Osteocyte (in vitro differentiated cells): ENCODE measurements at regions not wholly inside any gene's neighbourhood (a gene's known extent, or its start where the extent isn't known, plus 50 kb on each side); places are given as distances from the start of the nearest gene placed in this dataset.

ENCODE experiments used
- DNase-seq: peaks from one replicate; pipeline ENCODE4 v3.0.0; 2021; ENCODE audit warnings: mixed read lengths; ENCODE audit not compliant: unreplicated experiment; ENCODE audit errors: extremely low spot score
- H3K27ac Mint-ChIP-seq: one replicate; pipeline ENCODE4 v1.8.0; 2021; ENCODE audit warnings: mild to moderate bottlenecking, mixed read lengths; ENCODE audit not compliant: unreplicated experiment
- H3K27me3 Mint-ChIP-seq: one replicate; pipeline ENCODE4 v1.8.0; 2021; ENCODE audit warnings: mixed read lengths; ENCODE audit not compliant: unreplicated experiment
- H3K36me3 Mint-ChIP-seq: one replicate; pipeline ENCODE4 v1.8.0; 2021; ENCODE audit warnings: mixed read lengths; ENCODE audit not compliant: unreplicated experiment
- H3K4me1 Mint-ChIP-seq: one replicate; pipeline ENCODE4 v1.8.0; 2021; ENCODE audit warnings: mixed read lengths; ENCODE audit not compliant: unreplicated experiment
- H3K4me3 Mint-ChIP-seq: one replicate; pipeline ENCODE4 v1.8.0; 2021; ENCODE audit warnings: mild to moderate bottlenecking, moderate library complexity, mixed read lengths; ENCODE audit not compliant: unreplicated experiment
- H3K9me3 Mint-ChIP-seq: one replicate; pipeline ENCODE4 v1.8.0; 2021; ENCODE audit warnings: mixed read lengths; ENCODE audit not compliant: unreplicated experiment
- TF ChIP-seq, protein P1 (sequence below): fragments of 200-600 bp; sonication (generic); IDR thresholded peaks from 2 replicates; pipeline ENCODE4 v1.5.0; 2021; ENCODE audit warnings: antibody characterized with exemption, mild to moderate bottlenecking, moderate library complexity

DNA sequence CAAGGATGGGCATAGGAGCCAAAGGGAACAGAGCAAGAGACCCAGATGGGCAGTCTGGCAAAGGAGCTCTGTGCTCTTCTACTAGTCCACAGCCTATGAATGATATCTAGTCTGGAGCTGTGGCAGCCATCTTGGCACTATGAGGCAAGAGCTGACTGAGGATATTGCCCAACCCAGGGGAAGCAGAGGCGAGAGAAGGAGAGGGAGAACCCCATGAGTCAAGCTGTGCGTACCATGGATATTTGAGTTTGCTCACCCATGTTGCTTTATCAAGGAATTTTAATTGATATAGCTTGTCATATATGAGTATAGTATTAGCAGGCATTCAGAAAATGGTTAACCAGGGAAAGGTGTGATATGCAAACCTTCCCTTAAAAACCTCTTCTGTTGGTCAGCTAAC lies 420.9 kb downstream of the PRDM2 start:
- H3K4me3 Mint-ChIP-seq: no peak overlapping the region
- no peaks in the 10 kb centered on the region for H3K27me3 Mint-ChIP-seq
- H3K9me3 Mint-ChIP-seq: peaks cover 49% of the 10 kb centered on the region

DNA sequence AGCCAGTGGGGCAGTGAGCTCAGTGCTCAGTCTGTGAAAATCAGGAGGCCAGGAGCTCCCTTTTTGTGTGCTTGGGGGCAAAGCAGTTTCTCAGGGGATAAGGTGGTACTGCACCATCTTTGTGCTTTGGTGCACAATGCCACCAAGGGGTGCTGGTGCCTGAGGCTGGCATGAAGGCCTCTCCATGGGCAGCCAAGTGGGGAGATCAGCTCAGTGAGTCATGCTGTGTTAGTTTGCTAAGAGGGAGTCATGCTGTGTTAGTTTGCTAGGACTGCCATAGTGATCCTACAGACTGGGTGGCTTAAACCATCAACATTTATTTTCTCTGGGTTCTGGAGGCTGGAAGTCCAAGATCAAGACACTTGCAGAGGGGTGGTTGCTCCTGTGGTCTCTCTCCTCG lies 428.1 kb downstream of the PRDM2 start:
- Mint-ChIP-seq H3K4me3 (no peak overlapping the region), H3K4me1 (no peaks in the 10 kb centered on the region), H3K36me3 (no peaks in the 10 kb centered on the region), H3K27me3 (no peaks in the 10 kb centered on the region), H3K9me3 (peaks cover 26% of the 10 kb centered on the region), H3K27ac (peak overlapping the region; percentile 9)
- no peak for DNase-seq
- TF ChIP-seq, protein P1, sequence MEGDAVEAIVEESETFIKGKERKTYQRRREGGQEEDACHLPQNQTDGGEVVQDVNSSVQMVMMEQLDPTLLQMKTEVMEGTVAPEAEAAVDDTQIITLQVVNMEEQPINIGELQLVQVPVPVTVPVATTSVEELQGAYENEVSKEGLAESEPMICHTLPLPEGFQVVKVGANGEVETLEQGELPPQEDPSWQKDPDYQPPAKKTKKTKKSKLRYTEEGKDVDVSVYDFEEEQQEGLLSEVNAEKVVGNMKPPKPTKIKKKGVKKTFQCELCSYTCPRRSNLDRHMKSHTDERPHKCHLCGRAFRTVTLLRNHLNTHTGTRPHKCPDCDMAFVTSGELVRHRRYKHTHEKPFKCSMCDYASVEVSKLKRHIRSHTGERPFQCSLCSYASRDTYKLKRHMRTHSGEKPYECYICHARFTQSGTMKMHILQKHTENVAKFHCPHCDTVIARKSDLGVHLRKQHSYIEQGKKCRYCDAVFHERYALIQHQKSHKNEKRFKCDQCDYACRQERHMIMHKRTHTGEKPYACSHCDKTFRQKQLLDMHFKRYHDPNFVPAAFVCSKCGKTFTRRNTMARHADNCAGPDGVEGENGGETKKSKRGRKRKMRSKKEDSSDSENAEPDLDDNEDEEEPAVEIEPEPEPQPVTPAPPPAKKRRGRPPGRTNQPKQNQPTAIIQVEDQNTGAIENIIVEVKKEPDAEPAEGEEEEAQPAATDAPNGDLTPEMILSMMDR: no peak

More for the DNA sequence above, 420.9 kb downstream of the PRDM2 start:
- DNase-seq: no peak
- H3K36me3 Mint-ChIP-seq: no peaks in the 10 kb centered on the region
- H3K27ac Mint-ChIP-seq: no peak overlapping the region
- TF ChIP-seq, protein P1: no peak
- no peaks in the 10 kb centered on the region for H3K4me1 Mint-ChIP-seq

DNA sequence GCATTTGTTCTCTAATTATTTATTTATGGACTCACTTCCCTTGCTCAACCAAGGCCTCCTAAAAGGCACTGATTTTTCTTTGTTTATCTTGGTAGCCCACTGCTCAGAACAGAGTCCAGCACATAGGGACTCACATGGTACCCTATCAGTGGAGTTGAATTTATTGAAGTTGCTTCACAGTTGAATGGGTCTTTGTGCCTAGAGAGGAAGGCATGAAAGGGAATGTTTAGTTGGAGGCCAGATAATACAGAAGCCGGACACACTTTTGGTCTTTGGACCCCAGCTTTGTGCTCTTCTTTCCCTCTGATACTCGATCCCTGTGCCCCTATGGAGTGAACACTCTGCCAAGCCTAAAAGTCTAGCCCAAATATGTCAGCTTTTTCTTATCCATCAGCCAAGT lies 429.0 kb downstream of the PRDM2 start:
- H3K36me3 Mint-ChIP-seq: no peaks in the 10 kb centered on the region
- no peaks in the 10 kb centered on the region for H3K27me3 Mint-ChIP-seq
- H3K4me1 Mint-ChIP-seq: no peaks in the 10 kb centered on the region
- no peak overlapping the region for H3K4me3 Mint-ChIP-seq
- H3K27ac Mint-ChIP-seq: no peak overlapping the region
- no peak for DNase-seq
- H3K9me3 Mint-ChIP-seq: peaks cover 22% of the 10 kb centered on the region
- TF ChIP-seq, protein P1: no peak

DNA sequence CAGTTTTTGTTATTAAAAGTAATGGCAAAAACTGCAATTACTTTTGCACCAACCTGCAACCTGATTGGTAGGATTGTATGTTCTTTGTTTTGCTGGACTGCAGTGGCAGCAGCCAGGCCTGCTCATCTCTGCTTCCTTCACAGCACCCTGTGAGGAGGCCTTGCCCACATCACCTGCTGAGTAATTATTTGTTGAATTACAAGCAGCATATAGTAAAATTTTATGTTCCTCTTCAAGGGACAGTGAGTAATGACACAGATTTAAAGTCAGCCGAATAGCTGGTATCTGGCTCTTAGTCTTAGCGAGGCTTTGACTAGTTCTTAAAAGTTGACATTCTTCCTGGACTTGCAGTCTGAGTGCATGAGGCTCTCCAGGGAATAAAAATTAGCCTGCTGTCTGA lies 435.1 kb downstream of the PRDM2 start:
- Mint-ChIP-seq H3K36me3 (no peaks in the 10 kb centered on the region), H3K27ac (no peak overlapping the region), H3K4me3 (no peak overlapping the region), H3K4me1 (no peaks in the 10 kb centered on the region), H3K27me3 (no peaks in the 10 kb centered on the region), H3K9me3 (peaks cover 11% of the 10 kb centered on the region)
- TF ChIP-seq, protein P1: no peak
- DNase-seq: no peak

DNA sequence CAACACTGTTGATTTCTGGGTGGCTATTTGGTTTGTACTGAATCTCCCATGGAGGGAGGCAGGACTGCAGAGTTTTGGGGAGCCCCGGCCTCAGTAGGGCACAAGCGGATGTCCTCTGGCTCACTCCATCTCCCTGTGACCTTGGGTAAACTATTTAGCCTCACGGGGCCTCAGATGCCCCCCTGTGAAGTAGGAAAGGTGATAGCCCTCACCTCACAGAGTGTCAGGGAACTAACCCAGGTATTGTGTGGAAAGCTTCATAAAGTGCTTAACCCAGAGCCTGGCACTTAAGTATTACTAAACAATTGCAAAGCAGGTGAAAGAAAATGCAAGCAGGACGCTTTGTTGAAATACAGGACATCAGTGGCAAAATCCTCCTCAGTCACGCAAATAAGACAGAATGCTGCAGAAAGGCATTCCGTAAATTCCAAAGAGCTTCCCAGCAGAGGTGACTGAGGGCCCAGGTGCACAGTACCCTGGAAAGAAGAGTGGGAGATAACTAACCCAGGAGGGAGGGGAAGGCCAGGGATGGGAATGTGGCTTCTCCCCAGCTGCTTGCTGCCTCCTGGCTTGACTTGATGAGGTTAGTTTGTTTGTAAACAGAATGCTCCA lies 436.3 kb downstream of the PRDM2 start:
- Mint-ChIP-seq H3K9me3 (peaks cover 10% of the 10 kb centered on the region), H3K27ac (no peak overlapping the region), H3K27me3 (no peaks in the 10 kb centered on the region), H3K36me3 (no peaks in the 10 kb centered on the region), H3K4me3 (no peak overlapping the region), H3K4me1 (no peaks in the 10 kb centered on the region)
- no peak for DNase-seq
- TF ChIP-seq, protein P1: no peak
